ENCODE measurements at regions not wholly inside any gene's neighbourhood (a gene's known extent, or its start where the extent isn't known, plus 50 kb on each side); places are given as distances from the start of the nearest gene placed in this dataset.

- ATAC-seq = no peak
- intact Hi-C loops (cut with DNase I) = loop anchor here in 1 of 2 donors (10.0 kb wide), 1 partner anchor 55 kb away; no protein-coding TSS in a partner anchor
- DNase-seq = no peak
Observed at GRCh38 chr16:48870141-48870540, 260.2 kb upstream of the N4BP1 start.

DNA sequence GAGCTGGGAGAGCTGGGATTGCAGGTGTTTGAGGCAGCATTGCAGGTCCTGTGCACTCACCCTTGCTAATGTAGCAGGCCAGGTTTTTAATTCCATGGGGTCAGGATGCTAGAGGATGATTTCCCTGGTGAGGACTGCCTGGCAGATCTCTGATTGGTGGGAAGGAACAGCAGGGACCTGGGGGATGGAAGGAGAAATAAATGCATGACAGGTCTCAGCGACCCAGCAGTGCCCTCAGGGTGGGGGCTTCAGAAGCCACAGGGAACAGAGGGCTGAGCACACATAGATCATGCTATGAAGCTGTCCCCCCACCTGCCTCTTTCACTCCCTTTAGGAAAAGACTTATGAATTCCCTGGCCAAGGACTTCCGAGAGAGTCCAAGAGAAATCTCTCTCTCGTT is 255.5 kb upstream of the N4BP1 start:
- intact Hi-C loops (cut with DNase I) = no loop called here
- DNase-seq = no peak
- no peak for ATAC-seq

- no peak for DNase-seq
- intact Hi-C loops (cut with DNase I) = no loop called here
- ATAC-seq = no peak
Observed at GRCh38 chr16:48864055-48864454, 254.1 kb upstream of the N4BP1 start.

- intact Hi-C loops (cut with DNase I) = no loop called here
- DNase-seq (no peak), ATAC-seq (no peak)
Observed at GRCh38 chr16:48862087-48862532, 252.1 kb upstream of the N4BP1 start.

- ATAC-seq (no peak), DNase-seq (no peak)
- intact Hi-C loops (cut with DNase I) = no loop called here
Observed at GRCh38 chr16:48860341-48860740, 250.4 kb upstream of the N4BP1 start.

- intact Hi-C loops (cut with DNase I) = no loop called here
- peak in 1 of 2 donors; percentile 23 for ATAC-seq
Observed at GRCh38 chr16:48852951-48853350, 243.0 kb upstream of the N4BP1 start.

GRCh38 chr16:48852458-48852857 is 242.5 kb upstream of the N4BP1 start:
- ATAC-seq = no peak
- intact Hi-C loops (cut with DNase I) = no loop called here
- no peak for DNase-seq

More at GRCh38 chr16:48852951-48853350, 243.0 kb upstream of the N4BP1 start:
- DNase-seq = no peak

GRCh38 chr16:48850097-48850770 is 240.3 kb upstream of the N4BP1 start:
- no peak for DNase-seq
- intact Hi-C loops (cut with DNase I) = no loop called here
- no peak for ATAC-seq

DNA sequence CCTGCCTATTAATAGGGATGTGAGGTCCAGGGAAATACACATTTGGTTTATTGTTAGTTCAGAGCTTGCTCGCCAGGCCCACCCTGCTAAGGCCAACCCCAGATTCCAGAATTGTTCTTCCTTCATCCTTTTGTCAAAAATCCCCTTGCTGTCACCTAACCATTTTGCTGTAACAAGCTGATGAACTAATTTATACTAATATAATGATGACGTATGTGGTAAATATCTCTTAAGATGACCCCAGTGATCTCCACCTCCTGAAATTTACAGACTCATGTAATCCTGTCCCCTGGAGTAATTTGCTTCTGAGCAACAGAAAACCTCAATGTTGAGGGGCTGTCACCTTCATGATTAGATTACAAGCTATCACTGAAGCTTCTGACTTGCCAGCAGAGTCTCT is 236.3 kb upstream of the N4BP1 start:
- DNase-seq (no peak), ATAC-seq (no peak)
- intact Hi-C loops (cut with DNase I) = no loop called here

GRCh38 chr16:48845261-48845660 is 235.3 kb upstream of the N4BP1 start:
- ATAC-seq (no peak), DNase-seq (no peak)
- intact Hi-C loops (cut with DNase I) = no loop called here

DNA sequence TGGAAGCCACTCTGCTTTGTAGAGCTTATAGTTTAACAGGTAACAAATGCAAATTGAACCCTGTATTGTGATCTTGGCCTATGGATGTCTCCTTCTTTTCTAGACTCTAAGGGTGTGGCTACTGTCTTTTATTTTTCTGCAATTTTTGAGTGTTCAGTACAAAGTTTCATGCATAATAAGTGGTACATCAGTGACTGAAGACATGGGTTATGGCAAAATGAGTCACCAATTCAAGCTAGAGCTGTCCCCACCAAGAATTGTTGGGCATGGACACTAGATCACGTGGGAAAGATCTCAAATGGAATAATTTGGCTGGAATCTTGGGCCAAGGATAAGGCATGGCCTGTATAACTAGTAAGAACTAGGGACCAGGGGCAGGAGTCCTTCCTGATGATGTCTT is 228.4 kb upstream of the N4BP1 start:
- intact Hi-C loops (cut with DNase I) = no loop called here
- DNase-seq (no peak), ATAC-seq (no peak)

- no peak for ATAC-seq
- intact Hi-C loops (cut with DNase I) = no loop called here
- DNase-seq = no peak
Observed at GRCh38 chr16:48836636-48837035, 226.7 kb upstream of the N4BP1 start.

DNA sequence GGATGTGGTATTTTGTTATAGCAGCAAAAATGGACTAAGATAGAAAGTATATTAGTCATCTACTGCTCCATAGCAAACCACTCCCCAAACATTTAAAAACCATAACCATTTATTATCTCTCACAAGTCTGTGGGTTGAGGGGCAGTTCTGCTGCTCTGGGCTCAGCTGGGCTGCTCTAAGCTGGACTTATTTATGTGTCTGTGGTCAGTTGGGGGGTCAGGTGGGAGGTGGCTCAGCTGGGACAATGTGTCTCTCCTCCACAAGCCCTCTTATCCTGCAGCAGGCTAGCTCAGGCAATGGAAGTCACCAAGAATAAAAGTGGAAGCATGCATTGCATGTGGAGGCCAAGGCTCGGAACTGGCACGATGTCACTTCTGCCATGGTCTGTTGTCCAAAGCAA is 226.1 kb upstream of the N4BP1 start:
- ATAC-seq = no peak
- no peak for DNase-seq
- intact Hi-C loops (cut with DNase I) = no loop called here

- intact Hi-C loops (cut with DNase I) = no loop called here
- ATAC-seq = no peak
- no peak for DNase-seq
Observed at GRCh38 chr16:48834576-48834975, 224.6 kb upstream of the N4BP1 start.

GRCh38 chr16:48833461-48833860 is 223.5 kb upstream of the N4BP1 start:
- no peak for ATAC-seq
- DNase-seq = no peak
- intact Hi-C loops (cut with DNase I) = no loop called here

- ATAC-seq = no peak
- DNase-seq = no peak
- intact Hi-C loops (cut with DNase I) = no loop called here
Observed at GRCh38 chr16:48831076-48831722, 221.2 kb upstream of the N4BP1 start.

DNA sequence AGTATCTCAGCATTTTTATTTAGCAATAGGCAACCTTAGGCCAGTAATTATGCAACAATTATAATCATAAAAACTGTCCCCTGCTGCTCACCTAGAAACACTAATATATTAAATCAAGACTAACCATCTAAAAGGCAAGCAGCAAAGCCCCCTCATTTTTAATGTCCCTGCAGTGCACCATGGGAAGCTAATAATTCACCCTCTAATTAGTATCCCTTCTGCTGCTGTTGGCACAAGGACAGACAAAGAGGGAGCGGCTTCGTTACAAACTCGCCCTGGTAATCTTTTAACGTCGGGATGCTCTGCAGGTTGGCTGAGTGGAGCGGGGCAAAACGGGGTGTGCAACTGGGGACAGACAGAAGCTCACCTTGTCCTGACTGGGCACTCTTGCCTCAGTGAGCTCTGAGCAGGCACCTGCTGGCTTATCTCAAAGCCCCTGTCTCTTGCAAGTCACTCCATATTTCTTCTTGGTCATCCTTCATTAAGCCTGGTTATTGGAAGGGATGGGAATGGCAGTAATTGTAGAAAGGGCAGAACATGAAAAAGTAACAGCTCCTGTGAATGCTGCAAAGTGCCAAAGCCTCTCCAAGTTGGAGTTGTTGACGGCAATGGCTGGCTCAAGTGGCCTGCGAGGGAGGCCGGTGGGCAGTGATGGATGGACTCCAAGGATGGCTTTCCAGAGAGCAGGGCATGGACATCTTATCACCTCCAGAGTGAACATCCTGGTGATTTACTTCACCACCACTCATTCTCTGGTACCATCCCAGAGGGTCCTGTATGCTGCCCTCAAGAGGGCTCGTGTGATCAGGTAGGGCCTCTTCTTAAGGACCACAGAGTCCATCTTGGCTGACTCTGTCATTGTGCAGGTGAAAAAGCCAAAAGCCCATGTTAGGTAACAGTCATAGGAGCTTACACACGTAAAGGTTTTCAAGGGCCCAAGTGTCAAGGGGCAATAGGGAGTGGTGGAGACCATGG is 219.6 kb upstream of the N4BP1 start:
- no peak for DNase-seq
- intact Hi-C loops (cut with DNase I) = no loop called here
- no peak for ATAC-seq

DNA sequence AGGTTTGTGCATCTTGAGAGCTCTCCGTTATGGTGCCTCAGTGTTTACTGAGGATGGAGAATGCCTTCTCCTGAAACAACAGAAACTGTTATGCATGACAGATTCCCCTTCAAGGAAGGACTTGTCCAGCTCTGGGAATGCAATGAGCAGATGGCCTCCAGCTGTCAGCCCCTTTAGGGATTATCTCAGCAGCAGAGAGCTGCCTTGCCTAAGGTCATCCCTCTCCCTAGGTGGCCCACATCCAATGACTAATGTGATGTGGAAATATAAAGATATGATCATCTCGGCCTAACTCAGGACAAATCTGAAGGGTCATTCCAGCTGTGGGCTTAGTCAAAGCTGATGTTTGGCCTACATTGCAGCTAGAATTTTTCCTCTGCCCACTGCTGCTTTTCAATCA is 214.3 kb upstream of the N4BP1 start:
- ATAC-seq (peak in 1 of 2 donors; percentile 34), DNase-seq (no peak)
- intact Hi-C loops (cut with DNase I) = no loop called here

GRCh38 chr16:48822431-48822830 is 212.5 kb upstream of the N4BP1 start:
- intact Hi-C loops (cut with DNase I) = no loop called here
- no peak for DNase-seq
- ATAC-seq = no peak

GRCh38 chr16:48820379-48820778 is 210.4 kb upstream of the N4BP1 start:
- DNase-seq (no peak), ATAC-seq (no peak)
- intact Hi-C loops (cut with DNase I) = no loop called here
